Ectodermal cell (in vitro differentiated cells): ENCODE measurements at regions not wholly inside any gene's neighbourhood (a gene's known extent, or its start where the extent isn't known, plus 50 kb on each side); places are given as distances from the start of the nearest gene placed in this dataset.

Experiments used
- H3K27ac ChIP-seq: 2 replicates; pipeline ENCODE4 v1.7.0; 2013; ENCODE audit warnings: mild to moderate bottlenecking, low read depth, low read length; ENCODE audit not compliant: insufficient read depth, poor library complexity, severe bottlenecking
- H3K27me3 ChIP-seq: 2 replicates; pipeline ENCODE4 v1.7.0; 2013; ENCODE audit warnings: mild to moderate bottlenecking, low read length; ENCODE audit not compliant: insufficient read depth, control insufficient read depth, poor library complexity, severe bottlenecking
- H3K36me3 ChIP-seq: one replicate; pipeline ENCODE4 v1.7.0; 2013; ENCODE audit warnings: low read length; ENCODE audit not compliant: control insufficient read depth, insufficient read depth
- H3K4me1 ChIP-seq: one replicate; pipeline ENCODE4 v1.7.0; 2013; ENCODE audit warnings: low read length; ENCODE audit not compliant: control insufficient read depth, insufficient read depth
- H3K4me3 ChIP-seq: 2 replicates; pipeline ENCODE4 v1.7.0; 2013; ENCODE audit warnings: low read depth, low read length, control low read depth; ENCODE audit not compliant: insufficient read depth
- H3K9me3 ChIP-seq: 2 replicates; pipeline ENCODE4 v1.7.0; 2013; ENCODE audit warnings: mild to moderate bottlenecking, low read length, moderate library complexity; ENCODE audit not compliant: control insufficient read depth
- WGBS, 2 experiments: methylation state at CpG; one replicate each; pipeline ENCODE4 v1.1.7; 2013; ENCODE audit warnings: missing lambda C conversion rate in 2 of 2; 5-methylcytosine and 5-hydroxymethylcytosine counted together

DNA sequence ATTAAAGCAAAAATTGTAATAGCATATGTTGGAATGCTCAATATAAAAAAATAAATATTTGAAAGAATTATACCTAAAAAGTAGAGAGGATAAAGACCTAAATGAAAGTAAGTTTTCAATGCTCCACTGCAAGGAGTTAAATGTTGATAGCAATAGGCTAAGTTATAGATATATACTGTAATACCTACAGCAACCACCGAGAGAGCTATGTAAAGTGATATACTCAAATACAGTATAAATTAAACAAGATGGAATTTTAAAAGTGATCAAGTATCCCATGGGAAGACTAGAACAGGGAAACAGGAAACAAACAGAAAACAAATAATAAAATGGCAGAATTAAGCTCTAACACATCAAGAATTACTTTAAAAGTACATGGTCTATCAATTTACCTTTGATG lies 73.9 kb downstream of the CASP3 start:
- Histone ChIP-seq H3K27me3 (no peaks in the 10 kb centered on the region), H3K27ac (no peak overlapping the region), H3K9me3 (no peaks in the 10 kb centered on the region), H3K4me3 (no peak overlapping the region), H3K4me1 (no peaks in the 10 kb centered on the region), H3K36me3 (no peaks in the 10 kb centered on the region)
- no CpG with 5 or more reads among the region's 1 CpG for WGBS, 2 experiments

DNA sequence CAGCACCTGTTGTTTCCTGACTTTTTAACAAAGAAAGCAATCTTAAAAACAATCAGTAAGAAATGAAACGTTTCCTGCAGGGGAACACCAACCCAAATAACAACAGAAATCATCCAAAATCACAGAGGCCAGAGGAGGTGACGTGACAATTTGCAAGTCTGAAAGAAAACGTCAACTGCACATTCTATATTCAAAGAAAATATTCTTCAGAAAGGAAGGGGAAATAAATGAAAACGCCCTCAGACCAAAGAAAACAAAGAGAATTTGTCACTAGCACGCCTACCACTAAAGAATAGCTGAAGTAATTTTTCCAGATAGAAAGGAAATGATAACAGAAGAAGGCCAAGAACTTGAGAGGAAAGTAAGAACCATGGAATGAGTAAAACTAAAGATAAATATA lies 74.4 kb downstream of the CASP3 start:
- H3K36me3 ChIP-seq = no peaks in the 10 kb centered on the region
- H3K27me3 ChIP-seq = no peaks in the 10 kb centered on the region
- 84 to 93% methylated on average over 4 to 5 of the region's 5 CpGs for WGBS, 2 experiments
- no peaks in the 10 kb centered on the region for H3K9me3 ChIP-seq
- no peak overlapping the region for H3K27ac ChIP-seq
- H3K4me1 ChIP-seq = no peaks in the 10 kb centered on the region
- no peak overlapping the region for H3K4me3 ChIP-seq

DNA sequence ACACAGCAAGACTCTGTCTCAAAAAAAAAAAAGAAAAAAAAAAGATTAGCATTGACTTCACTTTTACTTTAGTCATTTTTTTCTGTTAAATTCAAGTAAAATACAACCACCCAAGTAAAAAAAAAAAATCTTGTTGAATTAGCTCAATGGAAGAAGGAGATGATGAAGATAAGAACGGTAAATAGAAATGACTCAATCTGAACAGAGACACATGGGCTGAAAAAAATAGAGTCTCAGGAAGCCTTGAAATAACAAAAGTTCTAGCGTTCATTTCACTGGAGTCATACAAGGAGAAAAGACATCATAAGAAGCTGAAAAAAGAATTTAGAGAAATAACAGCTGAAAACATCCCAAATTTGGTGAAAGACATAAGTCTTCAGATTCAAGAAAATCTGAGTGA lies 75.5 kb downstream of the CASP3 start:
- Histone ChIP-seq H3K27ac (no peak overlapping the region), H3K4me3 (no peak overlapping the region), H3K9me3 (no peaks in the 10 kb centered on the region), H3K27me3 (no peaks in the 10 kb centered on the region), H3K36me3 (no peaks in the 10 kb centered on the region), H3K4me1 (no peaks in the 10 kb centered on the region)
- 97 to 100% methylated on average over 2 of the region's 2 CpGs for WGBS, 2 experiments

DNA sequence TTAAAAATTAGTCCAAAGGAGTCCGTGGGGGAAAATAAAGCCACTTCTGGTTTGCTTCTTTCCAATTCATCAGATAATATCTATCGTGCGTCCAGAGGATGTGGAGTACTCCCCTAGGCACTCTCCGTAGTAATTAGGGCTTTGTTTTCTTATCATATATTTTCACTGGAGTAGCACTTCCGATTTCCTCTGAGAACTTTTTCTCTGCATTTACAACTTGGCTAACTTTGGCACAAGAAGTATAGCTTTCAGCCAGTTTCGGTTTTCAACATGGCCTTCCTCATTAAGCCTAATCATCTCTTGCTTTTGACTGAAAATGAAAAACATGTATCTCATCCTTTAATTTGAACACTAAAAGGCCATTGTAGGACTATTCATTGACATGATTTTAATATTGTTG lies 80.5 kb downstream of the CASP3 start:
- Histone ChIP-seq H3K27me3 (no peaks in the 10 kb centered on the region), H3K36me3 (no peaks in the 10 kb centered on the region), H3K4me1 (no peaks in the 10 kb centered on the region), H3K9me3 (no peaks in the 10 kb centered on the region), H3K27ac (no peak overlapping the region), H3K4me3 (no peak overlapping the region)
- WGBS, 2 experiments = 93 to 97% methylated on average over 6 of the region's 6 CpGs

DNA sequence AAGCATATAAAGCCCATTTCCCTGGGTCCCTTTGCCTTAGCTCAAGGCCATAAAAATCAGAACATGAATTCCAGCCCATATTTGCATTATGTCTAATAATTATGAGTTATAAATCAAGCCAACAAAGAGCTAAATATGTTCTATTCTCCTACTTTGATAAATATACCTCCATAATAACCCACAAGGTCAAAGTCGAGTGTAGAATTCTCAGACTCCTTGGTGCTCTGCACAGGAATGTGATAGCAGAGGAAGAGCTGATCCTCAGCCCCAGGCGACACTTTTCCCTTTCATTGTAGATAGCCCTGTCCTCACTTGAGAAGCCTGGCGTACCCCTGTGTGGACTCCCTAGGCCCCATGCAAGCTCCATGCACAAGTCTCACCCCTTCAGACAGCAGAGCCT lies 85.6 kb downstream of the CASP3 start:
- Histone ChIP-seq H3K4me3 (no peak overlapping the region), H3K9me3 (no peaks in the 10 kb centered on the region), H3K36me3 (no peaks in the 10 kb centered on the region), H3K27me3 (no peaks in the 10 kb centered on the region), H3K27ac (no peak overlapping the region), H3K4me1 (no peaks in the 10 kb centered on the region)
- WGBS, 2 experiments = 97% methylated on average over 3 of the region's 3 CpGs

DNA sequence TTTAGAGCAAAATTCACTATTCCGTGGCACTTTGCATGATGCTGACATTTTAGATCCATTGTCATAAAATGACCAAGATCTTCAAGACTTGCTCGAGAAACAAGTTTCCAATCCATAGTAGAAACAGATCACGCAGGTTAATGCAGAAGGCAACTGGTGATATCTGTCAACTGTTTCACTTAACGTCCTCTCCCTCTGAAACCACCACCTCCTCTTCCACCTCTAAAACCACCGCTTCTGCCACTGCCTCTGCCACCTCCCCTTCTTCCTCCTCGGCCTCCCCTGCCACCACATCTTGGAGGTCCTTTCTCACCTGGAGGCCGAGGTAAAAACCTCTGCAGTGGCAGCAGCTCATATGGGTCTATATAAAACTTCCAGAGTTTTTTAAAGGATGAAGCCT lies 84.6 kb upstream of the IRF2 start:
- WGBS, 2 experiments = 80 to 82% methylated on average over 7 of the region's 7 CpGs

DNA sequence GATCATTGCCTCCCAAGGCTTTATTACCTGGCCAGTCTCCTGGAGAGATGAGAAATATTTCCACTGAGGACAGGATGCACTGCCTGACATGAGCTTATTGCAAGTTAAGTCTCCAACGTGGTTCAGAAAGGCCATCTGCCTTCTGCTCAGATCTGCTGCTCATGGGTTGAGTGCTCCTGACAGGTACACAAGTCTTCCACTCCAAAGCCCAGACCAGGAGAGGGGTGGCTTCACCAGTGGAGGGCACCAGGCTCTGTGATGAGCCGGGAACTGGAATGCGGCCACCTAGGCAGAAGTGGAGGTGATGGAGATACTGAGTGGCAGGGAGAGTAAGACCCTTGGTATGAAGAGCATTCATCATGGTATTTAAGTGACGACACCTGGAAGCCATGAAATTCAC lies 79.5 kb upstream of the IRF2 start:
- H3K4me3 ChIP-seq = no peak overlapping the region
- no peak overlapping the region for H3K27ac ChIP-seq
- no peaks in the 10 kb centered on the region for H3K9me3 ChIP-seq
- 86 to 94% methylated on average over 4 of the region's 4 CpGs for WGBS, 2 experiments
- H3K27me3 ChIP-seq = no peaks in the 10 kb centered on the region
- no peaks in the 10 kb centered on the region for H3K4me1 ChIP-seq
- H3K36me3 ChIP-seq = no peaks in the 10 kb centered on the region

More for the DNA sequence above, 84.6 kb upstream of the IRF2 start:
- Histone ChIP-seq H3K27me3 (no peaks in the 10 kb centered on the region), H3K4me3 (no peak overlapping the region), H3K4me1 (no peaks in the 10 kb centered on the region), H3K9me3 (no peaks in the 10 kb centered on the region), H3K36me3 (no peaks in the 10 kb centered on the region), H3K27ac (no peak overlapping the region)

DNA sequence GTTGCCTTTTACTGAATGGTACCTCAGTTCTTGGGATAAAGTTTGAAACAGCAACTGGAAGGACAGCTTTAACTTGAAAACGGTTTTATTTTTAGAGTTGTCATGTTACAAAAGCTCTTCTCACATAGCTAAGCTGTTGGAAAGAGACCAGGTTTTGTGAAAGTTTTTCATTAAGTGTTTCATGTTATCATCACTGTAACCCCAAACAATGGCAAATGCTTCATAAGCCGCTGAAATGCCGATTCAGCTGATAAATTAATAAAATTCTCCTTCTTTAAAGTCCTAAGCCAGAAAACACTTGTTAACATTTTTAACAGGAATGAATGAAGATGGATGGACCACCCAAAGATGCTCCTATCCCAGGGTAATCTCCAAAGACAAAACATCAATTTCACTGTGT lies 76.1 kb upstream of the IRF2 start:
- no peaks in the 10 kb centered on the region for H3K9me3 ChIP-seq
- H3K27me3 ChIP-seq = no peaks in the 10 kb centered on the region
- no peaks in the 10 kb centered on the region for H3K36me3 ChIP-seq
- no peak overlapping the region for H3K27ac ChIP-seq
- no peak overlapping the region for H3K4me3 ChIP-seq
- WGBS, 2 experiments = 94 to 98% methylated on average over 3 of the region's 3 CpGs
- H3K4me1 ChIP-seq = no peaks in the 10 kb centered on the region

DNA sequence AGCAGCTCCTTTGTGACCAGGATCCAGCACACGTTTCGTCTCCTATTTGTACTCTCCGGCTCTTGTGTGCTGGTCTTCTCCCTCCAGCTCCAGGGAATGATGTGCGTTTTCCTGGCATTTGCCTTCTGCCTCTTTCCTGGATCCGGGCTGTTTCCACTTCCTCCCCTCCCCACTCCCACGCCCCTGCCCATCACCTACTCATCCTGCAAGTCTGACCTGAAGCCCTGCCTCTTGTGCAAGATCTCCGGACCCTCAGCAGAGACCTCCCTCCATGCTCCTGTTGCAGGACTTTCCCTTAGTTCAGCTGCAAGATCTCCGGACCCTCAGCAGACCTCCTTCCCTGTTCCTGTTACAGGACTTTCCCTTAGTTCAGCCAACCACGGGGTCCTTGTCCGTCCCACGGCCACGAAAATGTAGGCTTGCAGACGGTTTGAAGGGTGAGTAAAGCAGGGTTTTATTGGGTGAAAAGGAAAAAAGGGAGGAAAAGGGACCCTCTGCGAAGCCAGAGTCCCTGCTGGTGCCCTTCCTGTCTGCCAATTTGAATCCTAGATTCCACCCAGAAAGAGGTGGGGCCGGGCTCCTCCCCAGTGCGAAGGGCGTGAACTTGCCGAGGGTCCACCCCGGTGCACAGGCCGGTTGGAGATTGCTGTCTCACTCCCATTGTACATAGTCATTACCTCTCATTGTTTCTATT lies 74.4 kb upstream of the IRF2 start:
- no peaks in the 10 kb centered on the region for H3K9me3 ChIP-seq
- 71 to 72% methylated on average over 20 of the region's 20 CpGs for WGBS, 2 experiments
- H3K27me3 ChIP-seq = no peaks in the 10 kb centered on the region
- no peaks in the 10 kb centered on the region for H3K36me3 ChIP-seq
- H3K4me3 ChIP-seq = no peak overlapping the region
- no peaks in the 10 kb centered on the region for H3K4me1 ChIP-seq
- no peak overlapping the region for H3K27ac ChIP-seq

DNA sequence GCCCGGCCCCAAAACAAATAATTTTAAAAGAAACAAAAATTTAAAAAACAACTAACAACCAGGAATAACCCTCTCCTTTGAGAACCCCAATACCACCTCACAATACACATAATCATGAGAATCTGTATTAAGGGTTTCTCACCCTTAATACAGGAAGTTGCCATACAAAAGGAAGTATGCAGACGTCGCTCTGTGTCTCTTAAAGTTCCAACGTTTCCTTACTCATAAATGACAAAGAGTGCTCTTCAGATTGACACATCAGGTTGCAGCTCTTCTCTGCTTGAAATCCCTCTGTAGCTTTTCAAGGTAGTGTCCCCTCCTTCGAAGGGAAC lies 73.9 kb upstream of the IRF2 start:
- H3K36me3 ChIP-seq = no peaks in the 10 kb centered on the region
- 61 to 65% methylated on average over 5 of the region's 5 CpGs for WGBS, 2 experiments
- H3K9me3 ChIP-seq = no peaks in the 10 kb centered on the region
- H3K27ac ChIP-seq = no peak overlapping the region
- H3K4me1 ChIP-seq = no peaks in the 10 kb centered on the region
- H3K4me3 ChIP-seq = no peak overlapping the region
- H3K27me3 ChIP-seq = no peaks in the 10 kb centered on the region
